Fibroblast of skin of back (primary cell): ENCODE measurements at regions not wholly inside any gene's neighbourhood (a gene's known extent, or its start where the extent isn't known, plus 50 kb on each side); places are given as distances from the start of the nearest gene placed in this dataset.
"Not testable (repeated sequence)": the region's sequence is repeated elsewhere in the genome, so short reads cannot be mapped to it uniquely, and the experiment has no call there.

Experiments used
- DNase-seq: peaks from one replicate; pipeline ENCODE4 v3.0.0-alpha.2; 2013

- no peak for DNase-seq
These were observed 98.9 kb upstream of the MAPRE2 start for GRCh38 chr18:34942276-34942675.

- no peak for DNase-seq
These were observed 98.2 kb upstream of the MAPRE2 start for GRCh38 chr18:34942975-34943374.

GRCh38 chr18:34943587-34943986 is 97.6 kb upstream of the MAPRE2 start:
- no peak for DNase-seq

GRCh38 chr18:34947711-34948125 is 93.5 kb upstream of the MAPRE2 start:
- DNase-seq, result peak; percentile 50

GRCh38 chr18:34951625-34952379 is 89.4 kb upstream of the MAPRE2 start:
- no peak for DNase-seq

GRCh38 chr18:34953212-34953611 is 88.0 kb upstream of the MAPRE2 start:
- no peak for DNase-seq

- not testable (repeated sequence) for DNase-seq
These were observed 85.7 kb upstream of the MAPRE2 start for GRCh38 chr18:34955494-34955893.

GRCh38 chr18:34956663-34957062 is 84.5 kb upstream of the MAPRE2 start:
- DNase-seq, result peak; percentile 30

- peak; percentile 43 for DNase-seq
These were observed 83.9 kb upstream of the MAPRE2 start for GRCh38 chr18:34957119-34957863.

- no peak for DNase-seq
These were observed 83.4 kb upstream of the MAPRE2 start for GRCh38 chr18:34957864-34958259.

GRCh38 chr18:34959211-34959829 is 81.9 kb upstream of the MAPRE2 start:
- DNase-seq, result no peak

GRCh38 chr18:34959989-34960388 is 81.2 kb upstream of the MAPRE2 start:
- DNase-seq, result no peak

GRCh38 chr18:34965108-34965507 is 76.1 kb upstream of the MAPRE2 start:
- DNase-seq, result no peak

- DNase-seq, result no peak
These were observed 75.6 kb upstream of the MAPRE2 start for GRCh38 chr18:34965566-34965965.

GRCh38 chr18:34970106-34970505 is 71.1 kb upstream of the MAPRE2 start:
- DNase-seq, result peak; percentile 32

GRCh38 chr18:34971313-34971712 is 69.9 kb upstream of the MAPRE2 start:
- DNase-seq, result peak; percentile 46

- DNase-seq, result no peak
These were observed 68.3 kb upstream of the MAPRE2 start for GRCh38 chr18:34972765-34973414.

GRCh38 chr18:34976123-34976522 is 65.1 kb upstream of the MAPRE2 start:
- DNase-seq, result no peak

GRCh38 chr18:34976534-34976898 is 64.7 kb upstream of the MAPRE2 start:
- no peak for DNase-seq

- DNase-seq, result peak; percentile 36
These were observed 64.0 kb upstream of the MAPRE2 start for GRCh38 chr18:34976899-34977837.

- peak; percentile 29 for DNase-seq
These were observed 63.2 kb upstream of the MAPRE2 start for GRCh38 chr18:34977838-34978532.
